ENCODE measurements at regions not wholly inside any gene's neighbourhood (a gene's known extent, or its start where the extent isn't known, plus 50 kb on each side); places are given as distances from the start of the nearest gene placed in this dataset.

DNA sequence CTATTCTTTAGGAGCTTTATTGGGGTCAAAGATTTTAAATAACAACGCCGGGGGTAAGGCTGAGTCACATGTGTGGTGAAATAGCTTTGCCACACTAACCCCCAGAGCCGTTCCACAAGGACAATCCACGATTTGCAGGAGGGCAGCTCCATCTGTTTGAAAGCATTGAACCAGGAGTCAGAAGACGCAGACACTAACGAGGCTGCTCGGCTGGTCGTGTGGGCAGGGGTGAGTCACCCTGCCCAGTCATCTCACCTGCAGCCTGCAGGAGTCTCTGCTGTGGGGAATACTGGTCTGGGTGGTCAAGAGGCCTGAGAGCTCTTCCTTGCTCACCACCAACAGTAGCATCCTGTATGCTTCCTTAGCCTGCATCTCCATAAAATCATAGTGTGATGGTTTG, 149.2 kb upstream of the NCK2 start:
- no peak overlapping the region for H3K18ac ChIP-seq (ENCODE audit: low read depth, low read length)
- H3K27ac ChIP-seq (ENCODE audit: insufficient read depth, low read length): no peak overlapping the region
- H3K4me3 ChIP-seq (ENCODE audit: insufficient read depth, low read depth, low read length): no peak overlapping the region
- H3K23ac ChIP-seq (ENCODE audit: low read depth, low read length): no peak overlapping the region
- H2BK15ac ChIP-seq (ENCODE audit: low read depth, low read length): no peak overlapping the region
- no peak overlapping the region for H3K56ac ChIP-seq (ENCODE audit: extremely low read depth, insufficient read depth, low read length)
- no peak overlapping the region for H3K9ac ChIP-seq (ENCODE audit: low read depth, low read length)
- TF ChIP-seq RAD21 (IDR thresholded peaks at IDR 0.05; ENCODE audit: low read length): no peak
- TF ChIP-seq CTCF (conservative IDR thresholded peaks at IDR 0.05; ENCODE audit: low read depth, low read length): no peak
- TF ChIP-seq BHLHE40 (IDR thresholded peaks at IDR 0.05; ENCODE audit: low read depth, low read length): no peak
- no peak for TF ChIP-seq MXI1 (IDR thresholded peaks at IDR 0.05; ENCODE audit: borderline replicate concordance, low read depth, low read length)
- TF ChIP-seq FOS (IDR thresholded peaks at IDR 0.05; ENCODE audit: low read depth, low read length): no peak
- no peak for TF ChIP-seq NFE2L2 (IDR thresholded peaks at IDR 0.05; ENCODE audit: low read depth, low read length)
- H2AK9ac ChIP-seq (replicated peaks; ENCODE audit: low read depth, low read length, poor library complexity): no peak overlapping the region
- H2BK120ac ChIP-seq (ENCODE audit: low read depth, low read length): no peak overlapping the region
- H3K79me1 ChIP-seq (ENCODE audit: low read depth in 1 of 2, low read length in 2 of 2): no peaks in the 10 kb centered on the region
- H4K20me1 ChIP-seq (ENCODE audit: insufficient read depth, low read length): no peaks in the 10 kb centered on the region
- no peak overlapping the region for H2AK5ac ChIP-seq (ENCODE audit: low read depth, low read length)
- no peak overlapping the region for H2BK20ac ChIP-seq (ENCODE audit: low read depth, low read length)
- ATAC-seq (ENCODE audit: low read depth): no peak
- H3K9me3 ChIP-seq (ENCODE audit: control insufficient read depth, insufficient read depth, low read length): no peaks in the 10 kb centered on the region
- no peak overlapping the region for H2BK5ac ChIP-seq (ENCODE audit: low read depth, low read length, poor library complexity, severe bottlenecking)
- H4K91ac ChIP-seq (ENCODE audit: insufficient read depth, low read depth, low read length): no peak overlapping the region
- H3K4me1 ChIP-seq (ENCODE audit: control insufficient read depth, insufficient read depth, low read length): no peaks in the 10 kb centered on the region
- BruUV-seq (replicated peaks): no TSS peak
- H3K9me1 ChIP-seq (ENCODE audit: insufficient read depth, low read length): no peaks in the 10 kb centered on the region
- no peaks in the 10 kb centered on the region for H3K36me3 ChIP-seq (ENCODE audit: control insufficient read depth, insufficient read depth, low read length)
- intact Hi-C loops (cut with micrococcal nuclease) (no loop called here), in situ Hi-C loops (cut with MboI; ENCODE audit: low sequenced_read_pairs) (no loop called here), dilution Hi-C loops (cut with HindIII; ENCODE audit: low sequenced_read_pairs, unreplicated experiment) (no loop called here)
- H4K5ac ChIP-seq (ENCODE audit: low read depth, low read length): no peak overlapping the region
- H4K8ac ChIP-seq (ENCODE audit: low read depth in 2 of 2, low read length in 2 of 2): no peak overlapping the region
- ChIA-PET CTCF (no interaction called here), POLR2A (ENCODE audit: unreplicated experiment) (no interaction called here)
- H3K4me2 ChIP-seq (ENCODE audit: low read depth, low read length): no peak overlapping the region
- H3K14ac ChIP-seq (replicated peaks; ENCODE audit: low read depth, low read length): no peak overlapping the region
- 54% methylated on average over 3 of the region's 8 CpGs; no CpG with 5 or more reads in 1 of the 2 experiments for WGBS, 2 experiments (ENCODE audit: extremely low coverage in 2 of 2, insufficient read length in 1 of 2)
- no peak for DNase-seq
- H2AFZ ChIP-seq (replicated peaks; ENCODE audit: low read length, poor library complexity): no peak overlapping the region
- H3K27me3 ChIP-seq (ENCODE audit: control insufficient read depth, insufficient read depth, low read length): peaks cover 15% of the 10 kb centered on the region
- H3K4ac ChIP-seq (ENCODE audit: low read depth, low read length): no peak overlapping the region
